WI38 (cell line): ENCODE measurements at regions not wholly inside any gene's neighbourhood (a gene's known extent, or its start where the extent isn't known, plus 50 kb on each side); places are given as distances from the start of the nearest gene placed in this dataset.

ENCODE experiments used
- H3K4me3 ChIP-seq: 2 replicates; pipeline ENCODE4 v1.5.1; 2011; ENCODE audit warnings: low read depth, mild to moderate bottlenecking, control low read depth, low read length
- CTCF ChIP-seq: IDR thresholded peaks from 2 replicates; pipeline ENCODE4 v1.5.1; 2012; ENCODE audit warnings: low read depth, mild to moderate bottlenecking, control low read depth, low read length

DNA sequence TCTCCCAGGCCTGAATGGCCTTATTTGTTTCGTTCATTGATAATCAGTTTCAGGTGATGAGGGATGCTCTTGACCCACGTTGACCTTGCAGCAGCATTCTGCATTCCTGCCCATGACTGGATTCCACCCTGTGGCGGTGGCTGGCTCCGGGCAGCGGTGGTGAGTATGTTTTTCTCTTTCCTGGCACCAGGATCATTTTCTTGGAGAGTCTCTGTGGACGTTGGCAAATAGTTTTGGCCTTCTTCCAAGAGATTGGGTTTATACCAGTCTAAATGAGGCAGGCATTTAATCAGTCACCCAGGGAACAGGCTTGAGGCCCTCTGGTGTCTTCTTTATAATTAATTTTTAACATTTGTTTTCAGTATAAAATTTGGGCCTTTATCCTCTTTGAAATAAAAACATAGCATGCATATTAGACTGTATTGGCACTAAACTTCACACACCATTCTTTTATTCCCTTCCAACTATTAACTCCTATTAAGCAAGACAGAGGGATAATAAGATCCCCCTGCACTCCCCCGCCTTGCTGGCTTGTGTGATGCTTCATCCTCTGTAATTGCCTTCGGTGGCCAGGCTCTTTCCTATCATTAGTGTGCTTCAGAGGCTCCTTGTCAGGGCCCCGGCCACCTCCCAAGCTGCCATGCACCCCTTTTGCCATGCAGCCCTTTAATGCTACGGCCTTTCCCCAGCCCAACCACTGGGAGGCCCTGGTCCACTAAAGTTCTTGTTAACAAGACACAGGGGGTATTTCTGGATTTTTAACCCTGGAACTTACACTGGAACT lies 176.2 kb upstream of the TOPAZ1 start:
- no peak for TF ChIP-seq CTCF
- no peak overlapping the region for H3K4me3 ChIP-seq

GRCh38 chr3:44066806-44067205 lies 174.9 kb upstream of the TOPAZ1 start:
- no peak for TF ChIP-seq CTCF
- no peak overlapping the region for H3K4me3 ChIP-seq

GRCh38 chr3:44067431-44067830 lies 174.3 kb upstream of the TOPAZ1 start:
- no peak for TF ChIP-seq CTCF
- no peak overlapping the region for H3K4me3 ChIP-seq

DNA sequence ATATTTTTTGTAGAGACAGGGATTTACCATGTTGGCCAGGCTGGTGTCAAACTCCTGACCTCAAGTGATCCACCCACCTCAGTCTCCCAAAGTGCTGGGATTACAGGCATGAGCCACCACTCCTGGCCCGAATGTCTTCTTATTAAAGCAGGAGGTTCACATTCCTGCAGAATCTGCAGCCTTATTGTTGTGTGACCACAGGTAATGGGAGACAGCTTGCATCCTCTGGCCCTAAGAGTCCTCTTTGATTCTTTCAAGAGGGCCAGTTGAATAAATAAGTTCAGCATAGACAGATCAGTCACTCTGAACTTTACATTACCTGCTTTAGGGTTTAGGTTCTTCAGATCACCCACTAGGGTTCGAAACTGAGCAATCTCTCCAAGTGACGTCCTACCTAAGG lies 172.9 kb upstream of the TOPAZ1 start:
- H3K4me3 ChIP-seq = no peak overlapping the region
- TF ChIP-seq CTCF = no peak

GRCh38 chr3:44069276-44069675 lies 172.4 kb upstream of the TOPAZ1 start:
- TF ChIP-seq CTCF = no peak
- no peak overlapping the region for H3K4me3 ChIP-seq

DNA sequence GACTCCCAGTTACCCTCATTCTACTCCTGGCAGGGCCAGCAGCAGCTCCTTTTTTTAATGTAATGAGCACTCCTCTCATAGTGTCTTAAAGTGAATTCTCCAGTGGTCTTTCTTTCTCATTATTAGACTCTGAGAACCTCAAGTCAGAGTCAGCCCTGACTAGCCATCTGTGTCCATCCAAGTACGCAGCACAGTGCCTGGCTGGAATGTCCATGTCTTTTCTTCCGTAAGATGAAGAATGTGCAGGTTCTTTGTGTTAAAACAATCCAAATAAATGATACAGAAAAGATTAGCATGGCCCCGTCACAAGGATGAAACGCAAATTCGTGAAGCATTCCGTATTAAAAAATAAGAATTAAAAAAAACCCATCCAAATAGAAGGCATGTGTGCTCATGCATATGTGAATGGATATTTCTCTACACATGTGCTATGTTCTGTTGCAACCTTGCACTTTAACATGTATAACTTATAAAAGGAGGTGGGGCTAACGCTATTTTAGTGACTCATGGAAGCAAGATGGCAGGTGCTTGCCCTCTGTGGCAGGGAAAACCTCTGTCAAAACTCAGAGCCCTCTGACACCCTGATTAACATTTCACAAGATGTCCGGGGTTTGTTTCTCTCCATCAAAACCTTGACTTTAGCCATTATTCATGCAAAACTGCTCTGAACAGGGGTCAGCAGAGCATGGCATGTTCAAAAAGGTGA lies 170.7 kb upstream of the TOPAZ1 start:
- TF ChIP-seq CTCF = no peak
- no peak overlapping the region for H3K4me3 ChIP-seq
